VCaP (cell line): ENCODE measurements at regions not wholly inside any gene's neighbourhood (a gene's known extent, or its start where the extent isn't known, plus 50 kb on each side); places are given as distances from the start of the nearest gene placed in this dataset.

Experiments used
- H3K27ac ChIP-seq: fragments of 450-650 bp; 2 replicates; pipeline ENCODE4 v1.5.1; 2017
- CTCF ChIP-seq: fragments of 450-650 bp; conservative IDR thresholded peaks from 2 replicates; pipeline ENCODE4 v1.5.1; 2017; ENCODE audit warnings: mild to moderate bottlenecking, moderate library complexity

DNA sequence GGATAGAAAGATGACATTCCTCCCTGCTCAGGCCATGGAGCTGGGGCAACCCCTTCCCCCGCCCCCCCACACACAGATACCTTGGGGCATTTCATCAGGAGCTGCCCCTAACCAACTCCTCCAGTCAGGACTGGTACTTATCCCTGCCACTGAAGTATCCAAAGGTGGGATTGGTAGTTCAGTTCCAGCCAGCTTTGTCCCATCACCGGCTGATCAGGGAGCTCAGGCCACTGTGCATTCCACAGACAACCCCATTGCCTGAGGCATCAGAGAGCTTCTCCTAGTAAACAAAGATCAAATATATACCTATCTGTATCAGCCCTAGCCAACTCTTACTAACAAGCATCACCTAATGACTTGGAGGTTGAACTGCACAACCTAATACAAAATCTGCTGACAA is 218.2 kb upstream of the FMR1 start:
- TF ChIP-seq CTCF, result no peak
- H3K27ac ChIP-seq, result no peak overlapping the region

DNA sequence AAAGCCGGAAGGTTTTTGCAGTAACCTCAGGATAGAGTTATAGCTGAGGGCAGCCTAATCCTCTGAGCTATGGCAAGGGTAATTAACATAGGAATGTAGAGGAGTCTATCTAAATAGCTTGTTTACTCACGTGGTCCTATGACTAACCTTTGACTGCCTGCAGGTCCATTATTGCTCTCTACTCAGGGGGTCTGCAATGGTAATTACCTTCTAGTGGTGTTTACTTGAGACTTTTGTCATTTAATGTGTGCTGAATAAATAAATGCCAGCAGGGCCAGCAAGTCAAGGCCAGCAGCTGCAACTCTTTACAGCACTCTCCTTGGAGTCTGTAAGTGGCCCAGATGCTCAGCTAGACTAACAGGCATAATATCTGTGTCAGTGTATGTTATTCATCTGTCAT is 212.7 kb upstream of the FMR1 start:
- H3K27ac ChIP-seq, result no peak overlapping the region
- TF ChIP-seq CTCF, result no peak

GRCh38 chrX:147710301-147710700 is 201.4 kb upstream of the FMR1 start:
- TF ChIP-seq CTCF, result no peak
- H3K27ac ChIP-seq, result no peak overlapping the region

DNA sequence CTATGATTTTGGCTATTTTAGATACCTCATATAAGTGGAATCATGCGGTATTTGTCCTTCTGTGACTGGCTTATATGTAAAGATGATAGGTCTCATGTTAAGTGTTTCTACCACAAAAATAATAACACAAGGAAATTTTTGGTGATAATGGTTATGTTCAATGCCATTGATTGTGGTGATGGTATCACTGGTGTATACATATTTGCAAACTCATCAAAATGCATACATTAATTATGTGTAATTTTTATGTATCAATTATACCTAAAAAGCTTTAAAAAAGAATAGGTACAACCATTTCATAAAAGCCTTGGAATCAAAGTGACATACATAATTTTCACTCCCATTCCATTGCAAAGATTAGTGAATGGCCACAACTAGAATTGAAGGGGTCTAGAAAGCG is 178.3 kb upstream of the FMR1 start:
- H3K27ac ChIP-seq, result no peak overlapping the region
- TF ChIP-seq CTCF, result no peak

DNA sequence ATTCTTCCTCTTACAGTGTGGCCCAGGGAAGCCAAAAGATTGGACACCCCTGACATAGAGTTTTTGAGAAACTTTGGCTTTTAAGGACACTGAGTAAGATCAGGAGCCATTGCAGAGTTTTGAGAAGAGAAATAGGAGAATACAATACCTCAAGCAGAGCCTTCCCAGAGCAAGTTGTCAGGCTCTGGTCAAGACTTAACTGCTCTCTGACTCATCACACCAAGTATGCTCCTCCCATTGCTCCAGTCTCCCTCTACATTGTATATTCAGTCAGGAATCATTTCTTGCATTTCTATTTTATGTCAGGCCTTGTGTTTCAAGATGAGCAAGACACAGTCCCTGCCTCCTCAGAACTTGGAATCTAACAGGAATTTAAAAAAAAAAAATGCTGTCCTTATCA is 176.4 kb upstream of the FMR1 start:
- no peak overlapping the region for H3K27ac ChIP-seq
- TF ChIP-seq CTCF, result no peak

GRCh38 chrX:147736045-147736444 is 175.7 kb upstream of the FMR1 start:
- no peak for TF ChIP-seq CTCF
- H3K27ac ChIP-seq, result no peak overlapping the region

- no peak overlapping the region for H3K27ac ChIP-seq
- TF ChIP-seq CTCF, result no peak
Measured at GRCh38 chrX:147737690-147738089, 174.0 kb upstream of the FMR1 start.

GRCh38 chrX:147738265-147738664 is 173.5 kb upstream of the FMR1 start:
- no peak overlapping the region for H3K27ac ChIP-seq
- no peak for TF ChIP-seq CTCF
